Astrocyte of the spinal cord (primary cell): ENCODE measurements at regions not wholly inside any gene's neighbourhood (a gene's known extent, or its start where the extent isn't known, plus 50 kb on each side); places are given as distances from the start of the nearest gene placed in this dataset.
"Not testable (repeated sequence)": the region's sequence is repeated elsewhere in the genome, so short reads cannot be mapped to it uniquely, and the experiment has no call there.

Experiments
- DNase-seq: peaks from one replicate; pipeline ENCODE4 v3.0.0; 2011; ENCODE audit warnings: low read depth, low spot score
- H3K4me3 ChIP-seq: 2 replicates; pipeline ENCODE4 v1.5.1; 2011; ENCODE audit warnings: low read depth, mild to moderate bottlenecking, low read length, moderate library complexity
- CTCF ChIP-seq: IDR thresholded peaks from 2 replicates; pipeline ENCODE4 v1.5.1; 2012; ENCODE audit warnings: low read depth, mild to moderate bottlenecking, low read length, inconsistent platforms
- in situ Hi-C: cut with HindIII; loops from 2 replicates; pipeline ENCODE4 v1.10.0; 2017; ENCODE audit warnings: low sequenced_read_pairs

- no peak overlapping the region for H3K4me3 ChIP-seq
- in situ Hi-C loops: no loop called here
- DNase-seq: no peak
- no peak for TF ChIP-seq CTCF
Observed at GRCh38 chr7:79610748-79611304, 157.4 kb upstream of the MAGI2 start.

- in situ Hi-C loops: no loop called here
- TF ChIP-seq CTCF: no peak
- no peak overlapping the region for H3K4me3 ChIP-seq
- peak; percentile 58 for DNase-seq
Observed at GRCh38 chr7:79610313-79610712, 156.8 kb upstream of the MAGI2 start.

GRCh38 chr7:79608005-79608404 is 154.5 kb upstream of the MAGI2 start:
- in situ Hi-C loops: no loop called here
- no peak overlapping the region for H3K4me3 ChIP-seq
- no peak for DNase-seq
- no peak for TF ChIP-seq CTCF

GRCh38 chr7:79604841-79605240 is 151.4 kb upstream of the MAGI2 start:
- DNase-seq: no peak
- in situ Hi-C loops: no loop called here
- TF ChIP-seq CTCF: no peak
- no peak overlapping the region for H3K4me3 ChIP-seq

GRCh38 chr7:79598351-79598750 is 144.9 kb upstream of the MAGI2 start:
- H3K4me3 ChIP-seq: no peak overlapping the region
- no peak for TF ChIP-seq CTCF
- in situ Hi-C loops: no loop called here
- no peak for DNase-seq

GRCh38 chr7:79594671-79595070 is 141.2 kb upstream of the MAGI2 start:
- in situ Hi-C loops, DNase-seq, H3K4me3 ChIP-seq: not testable (repeated sequence)

- in situ Hi-C loops: no loop called here
- no peak for DNase-seq
Observed at GRCh38 chr7:79593866-79594301, 140.4 kb upstream of the MAGI2 start.

More at GRCh38 chr7:79593866-79594301, 140.4 kb upstream of the MAGI2 start:
- no peak for TF ChIP-seq CTCF
- no peak overlapping the region for H3K4me3 ChIP-seq
